ENCODE measurements at regions not wholly inside any gene's neighbourhood (a gene's known extent, or its start where the extent isn't known, plus 50 kb on each side); places are given as distances from the start of the nearest gene placed in this dataset.
"Not testable (repeated sequence)": the region's sequence is repeated elsewhere in the genome, so short reads cannot be mapped to it uniquely, and the experiment has no call there.

GRCh38 chr4:156516698-156517097 lies 454.9 kb downstream of the PDGFC start:
- no peak overlapping the region for H3K4me3 ChIP-seq
- intact Hi-C loops (cut with DNase I): no loop called here
- H3K36me3 ChIP-seq: no peaks in the 10 kb centered on the region
- H3K9me3 ChIP-seq: no peaks in the 10 kb centered on the region
- no peak for DNase-seq (ENCODE audit: extremely low spot score in 2 of 2)
- TF ChIP-seq POLR2A (IDR thresholded peaks at IDR 0.05): no peak
- TF ChIP-seq CTCF (IDR thresholded peaks at IDR 0.05): no peak
- no peak for TF ChIP-seq POLR2AphosphoS5 (IDR thresholded peaks at IDR 0.05; ENCODE audit: insufficient read depth in 1 of 2, low read depth in 1 of 2)
- no peak overlapping the region for H3K27ac ChIP-seq
- H3K4me1 ChIP-seq: no peaks in the 10 kb centered on the region
- no peaks in the 10 kb centered on the region for H3K27me3 ChIP-seq

- H3K27me3 ChIP-seq: no peaks in the 10 kb centered on the region
- intact Hi-C loops (cut with DNase I): no loop called here
- H3K9me3 ChIP-seq: no peaks in the 10 kb centered on the region
- H3K4me1 ChIP-seq: no peaks in the 10 kb centered on the region
- no peak overlapping the region for H3K27ac ChIP-seq
- TF ChIP-seq POLR2A (IDR thresholded peaks at IDR 0.05) (no peak), CTCF (IDR thresholded peaks at IDR 0.05) (no peak), POLR2AphosphoS5 (IDR thresholded peaks at IDR 0.05; ENCODE audit: insufficient read depth in 1 of 2, low read depth in 1 of 2) (no peak)
- H3K36me3 ChIP-seq: no peaks in the 10 kb centered on the region
- no peak for DNase-seq (ENCODE audit: extremely low spot score in 2 of 2)
- no peak overlapping the region for H3K4me3 ChIP-seq
Observed at GRCh38 chr4:156515295-156515694, 456.3 kb downstream of the PDGFC start.

- no peak for DNase-seq (ENCODE audit: extremely low spot score in 2 of 2)
- TF ChIP-seq POLR2AphosphoS5 (IDR thresholded peaks at IDR 0.05; ENCODE audit: insufficient read depth in 1 of 2, low read depth in 1 of 2) (no peak), CTCF (IDR thresholded peaks at IDR 0.05) (no peak), POLR2A (IDR thresholded peaks at IDR 0.05) (no peak)
- no peaks in the 10 kb centered on the region for H3K27me3 ChIP-seq
- no peaks in the 10 kb centered on the region for H3K36me3 ChIP-seq
- H3K4me1 ChIP-seq: no peaks in the 10 kb centered on the region
- H3K27ac ChIP-seq: no peak overlapping the region
- no peak overlapping the region for H3K4me3 ChIP-seq
- intact Hi-C loops (cut with DNase I): no loop called here
- H3K9me3 ChIP-seq: no peaks in the 10 kb centered on the region
Observed at GRCh38 chr4:156512622-156513021, 459.0 kb downstream of the PDGFC start.

GRCh38 chr4:156509921-156510320 lies 461.7 kb downstream of the PDGFC start:
- H3K27ac ChIP-seq; H3K27me3 ChIP-seq; H3K9me3 ChIP-seq; H3K4me1 ChIP-seq; H3K36me3 ChIP-seq; H3K4me3 ChIP-seq; DNase-seq (ENCODE audit: extremely low spot score in 2 of 2); intact Hi-C loops (cut with DNase I): not testable (repeated sequence)

- intact Hi-C loops (cut with DNase I): no loop called here
- Histone ChIP-seq H3K27me3 (no peaks in the 10 kb centered on the region), H3K4me3 (no peak overlapping the region), H3K4me1 (no peaks in the 10 kb centered on the region), H3K27ac (no peak overlapping the region), H3K36me3 (no peaks in the 10 kb centered on the region), H3K9me3 (no peaks in the 10 kb centered on the region)
- no peak for DNase-seq (ENCODE audit: extremely low spot score in 2 of 2)
- TF ChIP-seq CTCF (IDR thresholded peaks at IDR 0.05): no peak
- TF ChIP-seq POLR2AphosphoS5 (IDR thresholded peaks at IDR 0.05; ENCODE audit: insufficient read depth in 1 of 2, low read depth in 1 of 2): no peak
- no peak for TF ChIP-seq POLR2A (IDR thresholded peaks at IDR 0.05)
Observed at GRCh38 chr4:156505341-156505955, 466.2 kb downstream of the PDGFC start.
